ENCODE measurements at regions not wholly inside any gene's neighbourhood (a gene's known extent, or its start where the extent isn't known, plus 50 kb on each side); places are given as distances from the start of the nearest gene placed in this dataset.

DNA sequence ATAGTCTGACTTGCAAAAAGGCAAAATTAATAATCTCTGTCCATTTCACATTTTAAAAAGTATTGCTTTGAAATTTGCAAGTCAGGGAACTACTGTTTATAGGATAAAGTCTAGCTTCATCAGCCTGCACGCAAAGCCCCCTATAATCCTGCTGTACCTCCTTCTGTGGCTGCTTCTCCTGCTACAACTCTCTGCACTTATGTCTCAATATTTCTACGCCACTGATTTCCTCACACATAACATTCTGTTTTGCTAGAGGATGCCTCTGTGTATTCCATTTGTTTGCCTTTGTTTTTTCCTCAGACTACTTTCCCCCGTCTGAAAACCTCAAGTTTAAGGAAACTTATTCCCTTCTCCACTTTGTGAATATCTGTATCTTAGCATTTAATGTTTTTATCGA is 389.9 kb downstream of the RFC3 start:
- TF ChIP-seq ZNF530 (tag by site-specific recombination; IDR thresholded peaks at IDR 0.05; ENCODE audit: low read depth) (no peak), ZNF350 (tag by site-specific recombination; IDR thresholded peaks at IDR 0.05) (no peak), ZNF114 (tag by site-specific recombination; IDR thresholded peaks at IDR 0.05) (no peak), ZNF24 (tag by site-specific recombination; IDR thresholded peaks at IDR 0.05) (no peak), ZNF292 (tag by site-specific recombination; IDR thresholded peaks at IDR 0.05; ENCODE audit: borderline replicate concordance, low read depth) (no peak), ZNF423 (tag by site-specific recombination; IDR thresholded peaks at IDR 0.05) (no peak), PRDM1 (tag by site-specific recombination; IDR thresholded peaks at IDR 0.05) (no peak)
- TF ChIP-seq, protein P1, sequence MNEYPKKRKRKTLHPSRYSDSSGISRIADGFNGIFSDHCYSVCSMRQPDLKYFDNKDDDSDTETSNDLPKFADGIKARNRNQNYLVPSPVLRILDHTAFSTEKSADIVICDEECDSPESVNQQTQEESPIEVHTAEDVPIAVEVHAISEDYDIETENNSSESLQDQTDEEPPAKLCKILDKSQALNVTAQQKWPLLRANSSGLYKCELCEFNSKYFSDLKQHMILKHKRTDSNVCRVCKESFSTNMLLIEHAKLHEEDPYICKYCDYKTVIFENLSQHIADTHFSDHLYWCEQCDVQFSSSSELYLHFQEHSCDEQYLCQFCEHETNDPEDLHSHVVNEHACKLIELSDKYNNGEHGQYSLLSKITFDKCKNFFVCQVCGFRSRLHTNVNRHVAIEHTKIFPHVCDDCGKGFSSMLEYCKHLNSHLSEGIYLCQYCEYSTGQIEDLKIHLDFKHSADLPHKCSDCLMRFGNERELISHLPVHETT (tag by site-specific recombination; IDR thresholded peaks at IDR 0.05), result no peak
- TF ChIP-seq, protein P2, sequence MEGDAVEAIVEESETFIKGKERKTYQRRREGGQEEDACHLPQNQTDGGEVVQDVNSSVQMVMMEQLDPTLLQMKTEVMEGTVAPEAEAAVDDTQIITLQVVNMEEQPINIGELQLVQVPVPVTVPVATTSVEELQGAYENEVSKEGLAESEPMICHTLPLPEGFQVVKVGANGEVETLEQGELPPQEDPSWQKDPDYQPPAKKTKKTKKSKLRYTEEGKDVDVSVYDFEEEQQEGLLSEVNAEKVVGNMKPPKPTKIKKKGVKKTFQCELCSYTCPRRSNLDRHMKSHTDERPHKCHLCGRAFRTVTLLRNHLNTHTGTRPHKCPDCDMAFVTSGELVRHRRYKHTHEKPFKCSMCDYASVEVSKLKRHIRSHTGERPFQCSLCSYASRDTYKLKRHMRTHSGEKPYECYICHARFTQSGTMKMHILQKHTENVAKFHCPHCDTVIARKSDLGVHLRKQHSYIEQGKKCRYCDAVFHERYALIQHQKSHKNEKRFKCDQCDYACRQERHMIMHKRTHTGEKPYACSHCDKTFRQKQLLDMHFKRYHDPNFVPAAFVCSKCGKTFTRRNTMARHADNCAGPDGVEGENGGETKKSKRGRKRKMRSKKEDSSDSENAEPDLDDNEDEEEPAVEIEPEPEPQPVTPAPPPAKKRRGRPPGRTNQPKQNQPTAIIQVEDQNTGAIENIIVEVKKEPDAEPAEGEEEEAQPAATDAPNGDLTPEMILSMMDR (tag by site-specific recombination; IDR thresholded peaks at IDR 0.05), result no peak
- TF ChIP-seq, protein P3, sequence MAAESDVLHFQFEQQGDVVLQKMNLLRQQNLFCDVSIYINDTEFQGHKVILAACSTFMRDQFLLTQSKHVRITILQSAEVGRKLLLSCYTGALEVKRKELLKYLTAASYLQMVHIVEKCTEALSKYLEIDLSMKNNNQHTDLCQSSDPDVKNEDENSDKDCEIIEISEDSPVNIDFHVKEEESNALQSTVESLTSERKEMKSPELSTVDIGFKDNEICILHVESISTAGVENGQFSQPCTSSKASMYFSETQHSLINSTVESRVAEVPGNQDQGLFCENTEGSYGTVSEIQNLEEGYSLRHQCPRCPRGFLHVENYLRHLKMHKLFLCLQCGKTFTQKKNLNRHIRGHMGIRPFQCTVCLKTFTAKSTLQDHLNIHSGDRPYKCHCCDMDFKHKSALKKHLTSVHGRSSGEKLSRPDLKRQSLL (tag by site-specific recombination; IDR thresholded peaks at IDR 0.05), result no peak
